ENCODE measurements at regions not wholly inside any gene's neighbourhood (a gene's known extent, or its start where the extent isn't known, plus 50 kb on each side); places are given as distances from the start of the nearest gene placed in this dataset.

DNA sequence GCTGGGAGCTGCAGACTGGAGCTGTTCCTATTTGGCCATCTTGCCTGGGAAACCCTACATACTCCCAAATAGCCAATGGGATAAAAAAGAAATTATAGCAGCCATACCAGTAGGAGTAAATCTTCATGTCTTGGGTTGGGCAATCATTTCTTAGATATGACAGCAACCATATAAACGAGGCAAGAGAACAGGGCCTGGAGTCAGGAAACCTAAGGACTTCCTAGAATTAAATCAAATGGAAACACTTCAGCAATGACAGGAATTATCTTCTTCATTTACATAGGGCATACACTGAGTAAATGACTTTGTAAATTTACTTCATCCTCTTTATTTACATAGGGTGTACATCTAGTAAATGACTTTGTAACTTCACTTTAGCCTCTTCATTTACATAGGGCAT is 286.6 kb upstream of the POGK start:
- Histone ChIP-seq H3K14ac (ENCODE audit: insufficient read length) (no peak overlapping the region), H3K9ac (replicated peaks in 1 of 4; ENCODE audit: extremely low read depth in 1 of 4, low read depth in 3 of 4, low read length in 3 of 4) (no peak overlapping the region), H4K91ac (replicated peaks; ENCODE audit: insufficient read length, low read length) (no peak overlapping the region), H3K79me2 (ENCODE audit: control insufficient read depth in 1 of 2, insufficient read depth in 2 of 2, low read length in 2 of 2) (no peaks in the 10 kb centered on the region), H2BK15ac (ENCODE audit: low read length) (no peak overlapping the region), H3K79me1 (ENCODE audit: low read depth, low read length) (no peaks in the 10 kb centered on the region), H2BK120ac (replicated peaks; ENCODE audit: low read depth, low read length) (no peak overlapping the region), H4K20me1 (replicated peaks in 1 of 2; ENCODE audit: control insufficient read depth in 1 of 2, insufficient read depth in 2 of 2, low read length in 2 of 2) (no peaks in the 10 kb centered on the region), H3K4me1 (replicated peaks in 1 of 4; ENCODE audit: control insufficient read depth in 3 of 4, insufficient read depth in 4 of 4, low read length in 3 of 4) (no peaks in the 10 kb centered on the region), H2BK5ac (ENCODE audit: low read depth, low read length) (no peak overlapping the region), H2BK20ac (ENCODE audit: low read length) (no peak overlapping the region), H3K18ac (ENCODE audit: extremely low read depth, low read length) (no peak overlapping the region), H4K5ac (ENCODE audit: insufficient read length, low read depth, low read length) (no peak overlapping the region), H3K56ac (replicated peaks; ENCODE audit: insufficient read length, low read depth, low read length) (no peak overlapping the region), H2AFZ (ENCODE audit: low read length) (no peak overlapping the region), H3K4ac (replicated peaks; ENCODE audit: insufficient read length, low read depth, low read length) (no peak overlapping the region), H3K23me2 (ENCODE audit: low read depth, low read length) (no peaks in the 10 kb centered on the region; the same call in 1 of the 2 replicates), H4K8ac (ENCODE audit: extremely low read depth, insufficient read depth, low read length) (no peak overlapping the region), H3K23ac (ENCODE audit: insufficient read length) (no peak overlapping the region), H2BK12ac (ENCODE audit: low read depth, low read length) (no peak overlapping the region), H3K4me2 (ENCODE audit: insufficient read depth in 1 of 2, low read depth in 2 of 2, low read length in 2 of 2) (no peak overlapping the region), H2AK5ac (ENCODE audit: low read depth, low read length) (no peak overlapping the region), H3K4me3 (ENCODE audit: extremely low read depth in 1 of 4, insufficient read depth in 2 of 4, low read depth in 3 of 4, low read length in 4 of 4) (no peak overlapping the region), H3K27me3 (replicated peaks in 1 of 4; ENCODE audit: control insufficient read depth in 3 of 4, extremely low read depth in 1 of 4, insufficient read depth in 3 of 4, low read length in 3 of 4) (no peaks in the 10 kb centered on the region), H3K27ac (ENCODE audit: low read depth, low read length) (no peak overlapping the region), H3K9me3 (ENCODE audit: insufficient read depth in 2 of 2, low read depth in 1 of 2, low read length in 1 of 2) (0 out of 4 replicates have a peak, but pooled peaks cover 0 to 3% of the 10 kb centered on the region in 2 experiments), H3K36me3 (ENCODE audit: control insufficient read depth in 2 of 4, insufficient read depth in 4 of 4, low read length in 3 of 4) (no peaks in the 10 kb centered on the region)
- CTCF ChIA-PET (ENCODE audit: partially characterized antibody) = no interaction called here
- 100% methylated on average over 1 of the region's 1 CpG; no CpG with 5 or more reads in 1 of the 2 experiments for WGBS, 2 experiments (ENCODE audit: extremely low coverage in 1 of 2, insufficient coverage in 1 of 2, insufficient read length in 1 of 2, insufficient replicate concordance in 2 of 2, low coverage in 1 of 2, low lambda C conversion rate in 2 of 2, missing lambda C conversion rate in 1 of 2)
- POLR2A ChIA-PET (ENCODE audit: partially characterized antibody) = no interaction called here
- no peak for FAIRE-seq
- DNase-seq (ENCODE audit: low read depth in 1 of 2, low spot score in 2 of 2) = no peak
- TF ChIP-seq, protein P1, sequence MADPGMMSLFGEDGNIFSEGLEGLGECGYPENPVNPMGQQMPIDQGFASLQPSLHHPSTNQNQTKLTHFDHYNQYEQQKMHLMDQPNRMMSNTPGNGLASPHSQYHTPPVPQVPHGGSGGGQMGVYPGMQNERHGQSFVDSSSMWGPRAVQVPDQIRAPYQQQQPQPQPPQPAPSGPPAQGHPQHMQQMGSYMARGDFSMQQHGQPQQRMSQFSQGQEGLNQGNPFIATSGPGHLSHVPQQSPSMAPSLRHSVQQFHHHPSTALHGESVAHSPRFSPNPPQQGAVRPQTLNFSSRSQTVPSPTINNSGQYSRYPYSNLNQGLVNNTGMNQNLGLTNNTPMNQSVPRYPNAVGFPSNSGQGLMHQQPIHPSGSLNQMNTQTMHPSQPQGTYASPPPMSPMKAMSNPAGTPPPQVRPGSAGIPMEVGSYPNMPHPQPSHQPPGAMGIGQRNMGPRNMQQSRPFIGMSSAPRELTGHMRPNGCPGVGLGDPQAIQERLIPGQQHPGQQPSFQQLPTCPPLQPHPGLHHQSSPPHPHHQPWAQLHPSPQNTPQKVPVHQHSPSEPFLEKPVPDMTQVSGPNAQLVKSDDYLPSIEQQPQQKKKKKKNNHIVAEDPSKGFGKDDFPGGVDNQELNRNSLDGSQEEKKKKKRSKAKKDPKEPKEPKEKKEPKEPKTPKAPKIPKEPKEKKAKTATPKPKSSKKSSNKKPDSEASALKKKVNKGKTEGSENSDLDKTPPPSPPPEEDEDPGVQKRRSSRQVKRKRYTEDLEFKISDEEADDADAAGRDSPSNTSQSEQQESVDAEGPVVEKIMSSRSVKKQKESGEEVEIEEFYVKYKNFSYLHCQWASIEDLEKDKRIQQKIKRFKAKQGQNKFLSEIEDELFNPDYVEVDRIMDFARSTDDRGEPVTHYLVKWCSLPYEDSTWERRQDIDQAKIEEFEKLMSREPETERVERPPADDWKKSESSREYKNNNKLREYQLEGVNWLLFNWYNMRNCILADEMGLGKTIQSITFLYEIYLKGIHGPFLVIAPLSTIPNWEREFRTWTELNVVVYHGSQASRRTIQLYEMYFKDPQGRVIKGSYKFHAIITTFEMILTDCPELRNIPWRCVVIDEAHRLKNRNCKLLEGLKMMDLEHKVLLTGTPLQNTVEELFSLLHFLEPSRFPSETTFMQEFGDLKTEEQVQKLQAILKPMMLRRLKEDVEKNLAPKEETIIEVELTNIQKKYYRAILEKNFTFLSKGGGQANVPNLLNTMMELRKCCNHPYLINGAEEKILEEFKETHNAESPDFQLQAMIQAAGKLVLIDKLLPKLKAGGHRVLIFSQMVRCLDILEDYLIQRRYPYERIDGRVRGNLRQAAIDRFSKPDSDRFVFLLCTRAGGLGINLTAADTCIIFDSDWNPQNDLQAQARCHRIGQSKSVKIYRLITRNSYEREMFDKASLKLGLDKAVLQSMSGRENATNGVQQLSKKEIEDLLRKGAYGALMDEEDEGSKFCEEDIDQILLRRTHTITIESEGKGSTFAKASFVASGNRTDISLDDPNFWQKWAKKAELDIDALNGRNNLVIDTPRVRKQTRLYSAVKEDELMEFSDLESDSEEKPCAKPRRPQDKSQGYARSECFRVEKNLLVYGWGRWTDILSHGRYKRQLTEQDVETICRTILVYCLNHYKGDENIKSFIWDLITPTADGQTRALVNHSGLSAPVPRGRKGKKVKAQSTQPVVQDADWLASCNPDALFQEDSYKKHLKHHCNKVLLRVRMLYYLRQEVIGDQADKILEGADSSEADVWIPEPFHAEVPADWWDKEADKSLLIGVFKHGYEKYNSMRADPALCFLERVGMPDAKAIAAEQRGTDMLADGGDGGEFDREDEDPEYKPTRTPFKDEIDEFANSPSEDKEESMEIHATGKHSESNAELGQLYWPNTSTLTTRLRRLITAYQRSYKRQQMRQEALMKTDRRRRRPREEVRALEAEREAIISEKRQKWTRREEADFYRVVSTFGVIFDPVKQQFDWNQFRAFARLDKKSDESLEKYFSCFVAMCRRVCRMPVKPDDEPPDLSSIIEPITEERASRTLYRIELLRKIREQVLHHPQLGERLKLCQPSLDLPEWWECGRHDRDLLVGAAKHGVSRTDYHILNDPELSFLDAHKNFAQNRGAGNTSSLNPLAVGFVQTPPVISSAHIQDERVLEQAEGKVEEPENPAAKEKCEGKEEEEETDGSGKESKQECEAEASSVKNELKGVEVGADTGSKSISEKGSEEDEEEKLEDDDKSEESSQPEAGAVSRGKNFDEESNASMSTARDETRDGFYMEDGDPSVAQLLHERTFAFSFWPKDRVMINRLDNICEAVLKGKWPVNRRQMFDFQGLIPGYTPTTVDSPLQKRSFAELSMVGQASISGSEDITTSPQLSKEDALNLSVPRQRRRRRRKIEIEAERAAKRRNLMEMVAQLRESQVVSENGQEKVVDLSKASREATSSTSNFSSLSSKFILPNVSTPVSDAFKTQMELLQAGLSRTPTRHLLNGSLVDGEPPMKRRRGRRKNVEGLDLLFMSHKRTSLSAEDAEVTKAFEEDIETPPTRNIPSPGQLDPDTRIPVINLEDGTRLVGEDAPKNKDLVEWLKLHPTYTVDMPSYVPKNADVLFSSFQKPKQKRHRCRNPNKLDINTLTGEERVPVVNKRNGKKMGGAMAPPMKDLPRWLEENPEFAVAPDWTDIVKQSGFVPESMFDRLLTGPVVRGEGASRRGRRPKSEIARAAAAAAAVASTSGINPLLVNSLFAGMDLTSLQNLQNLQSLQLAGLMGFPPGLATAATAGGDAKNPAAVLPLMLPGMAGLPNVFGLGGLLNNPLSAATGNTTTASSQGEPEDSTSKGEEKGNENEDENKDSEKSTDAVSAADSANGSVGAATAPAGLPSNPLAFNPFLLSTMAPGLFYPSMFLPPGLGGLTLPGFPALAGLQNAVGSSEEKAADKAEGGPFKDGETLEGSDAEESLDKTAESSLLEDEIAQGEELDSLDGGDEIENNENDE (IDR thresholded peaks at IDR 0.05; ENCODE audit: insufficient replicate concordance, low read length) = no peak

Measured in H1 (cell line).